ENCODE measurements at regions not wholly inside any gene's neighbourhood (a gene's known extent, or its start where the extent isn't known, plus 50 kb on each side); places are given as distances from the start of the nearest gene placed in this dataset.

GRCh38 chr1:57996400-57996799, 550.1 kb downstream of the OMA1 start:
- ATAC-seq (ENCODE audit: insufficient number of reproducible peaks, low FRiP score, low read depth) (no peak), DNase-seq (ENCODE audit: low spot score) (no peak)
- H3K4me1 ChIP-seq (ENCODE audit: control insufficient read depth in 1 of 2, low read depth in 2 of 2), result no peaks in the 10 kb centered on the region
- no peak overlapping the region for H3K27ac ChIP-seq
- no peaks in the 10 kb centered on the region for H3K36me3 ChIP-seq
- TF ChIP-seq, protein P1, sequence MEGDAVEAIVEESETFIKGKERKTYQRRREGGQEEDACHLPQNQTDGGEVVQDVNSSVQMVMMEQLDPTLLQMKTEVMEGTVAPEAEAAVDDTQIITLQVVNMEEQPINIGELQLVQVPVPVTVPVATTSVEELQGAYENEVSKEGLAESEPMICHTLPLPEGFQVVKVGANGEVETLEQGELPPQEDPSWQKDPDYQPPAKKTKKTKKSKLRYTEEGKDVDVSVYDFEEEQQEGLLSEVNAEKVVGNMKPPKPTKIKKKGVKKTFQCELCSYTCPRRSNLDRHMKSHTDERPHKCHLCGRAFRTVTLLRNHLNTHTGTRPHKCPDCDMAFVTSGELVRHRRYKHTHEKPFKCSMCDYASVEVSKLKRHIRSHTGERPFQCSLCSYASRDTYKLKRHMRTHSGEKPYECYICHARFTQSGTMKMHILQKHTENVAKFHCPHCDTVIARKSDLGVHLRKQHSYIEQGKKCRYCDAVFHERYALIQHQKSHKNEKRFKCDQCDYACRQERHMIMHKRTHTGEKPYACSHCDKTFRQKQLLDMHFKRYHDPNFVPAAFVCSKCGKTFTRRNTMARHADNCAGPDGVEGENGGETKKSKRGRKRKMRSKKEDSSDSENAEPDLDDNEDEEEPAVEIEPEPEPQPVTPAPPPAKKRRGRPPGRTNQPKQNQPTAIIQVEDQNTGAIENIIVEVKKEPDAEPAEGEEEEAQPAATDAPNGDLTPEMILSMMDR (IDR thresholded peaks at IDR 0.05), result no peak
- H3K4me3 ChIP-seq, result no peak overlapping the region
- no peaks in the 10 kb centered on the region for H3K27me3 ChIP-seq (replicated peaks; ENCODE audit: insufficient read depth)
- no peaks in the 10 kb centered on the region for H3K9me3 ChIP-seq

GRCh38 chr1:57991289-57991688, 555.2 kb downstream of the OMA1 start:
- ATAC-seq (ENCODE audit: insufficient number of reproducible peaks, low FRiP score, low read depth), result no peak
- Histone ChIP-seq H3K4me3 (no peak overlapping the region), H3K27ac (no peak overlapping the region), H3K27me3 (replicated peaks; ENCODE audit: insufficient read depth) (no peaks in the 10 kb centered on the region), H3K9me3 (no peaks in the 10 kb centered on the region), H3K4me1 (ENCODE audit: control insufficient read depth in 1 of 2, low read depth in 2 of 2) (no peaks in the 10 kb centered on the region), H3K36me3 (no peaks in the 10 kb centered on the region)
- no peak for DNase-seq (ENCODE audit: low spot score)
- TF ChIP-seq, protein P1 (IDR thresholded peaks at IDR 0.05), result no peak

GRCh38 chr1:57989877-57990276, 556.6 kb downstream of the OMA1 start:
- H3K4me1 ChIP-seq (ENCODE audit: control insufficient read depth in 1 of 2, low read depth in 2 of 2), result no peaks in the 10 kb centered on the region
- H3K4me3 ChIP-seq, result no peak overlapping the region
- H3K27me3 ChIP-seq (replicated peaks; ENCODE audit: insufficient read depth), result no peaks in the 10 kb centered on the region
- no peaks in the 10 kb centered on the region for H3K9me3 ChIP-seq
- TF ChIP-seq, protein P1 (IDR thresholded peaks at IDR 0.05), result no peak
- no peak overlapping the region for H3K27ac ChIP-seq
- DNase-seq (ENCODE audit: low spot score) (no peak), ATAC-seq (ENCODE audit: insufficient number of reproducible peaks, low FRiP score, low read depth) (no peak)
- H3K36me3 ChIP-seq, result no peaks in the 10 kb centered on the region

- no peak for DNase-seq (ENCODE audit: low spot score)
- no peak for ATAC-seq (ENCODE audit: insufficient number of reproducible peaks, low FRiP score, low read depth)
- Histone ChIP-seq H3K36me3 (no peaks in the 10 kb centered on the region), H3K27me3 (replicated peaks; ENCODE audit: insufficient read depth) (no peaks in the 10 kb centered on the region), H3K27ac (no peak overlapping the region), H3K4me3 (no peak overlapping the region), H3K4me1 (ENCODE audit: control insufficient read depth in 1 of 2, low read depth in 2 of 2) (no peaks in the 10 kb centered on the region), H3K9me3 (no peaks in the 10 kb centered on the region)
- TF ChIP-seq, protein P1 (IDR thresholded peaks at IDR 0.05), result no peak
Observed at GRCh38 chr1:57987523-57987922, 559.0 kb downstream of the OMA1 start.

GRCh38 chr1:57986432-57986831, 560.1 kb downstream of the OMA1 start:
- no peak overlapping the region for H3K4me3 ChIP-seq
- ATAC-seq (ENCODE audit: insufficient number of reproducible peaks, low FRiP score, low read depth) (no peak), DNase-seq (ENCODE audit: low spot score) (no peak)
- H3K4me1 ChIP-seq (ENCODE audit: control insufficient read depth in 1 of 2, low read depth in 2 of 2), result no peaks in the 10 kb centered on the region
- no peaks in the 10 kb centered on the region for H3K9me3 ChIP-seq
- TF ChIP-seq, protein P1 (IDR thresholded peaks at IDR 0.05), result no peak
- H3K27ac ChIP-seq, result no peak overlapping the region
- H3K27me3 ChIP-seq (replicated peaks; ENCODE audit: insufficient read depth), result no peaks in the 10 kb centered on the region
- no peaks in the 10 kb centered on the region for H3K36me3 ChIP-seq

Measured in thoracic aorta (tissue), 2 donors.